Ascending aorta (tissue), 2 donors: ENCODE measurements at regions not wholly inside any gene's neighbourhood (a gene's known extent, or its start where the extent isn't known, plus 50 kb on each side); places are given as distances from the start of the nearest gene placed in this dataset.

Source experiments
- DNase-seq, 2 donors: peaks; one replicate each; pipeline ENCODE4 v3.0.0-alpha.2; 2019; ENCODE audit warnings: low spot score in 2 of 2
- H3K27ac ChIP-seq, 2 donors: fragments of 200-600 bp; sonication (generic); one replicate each; pipeline ENCODE4 v1.5.1; 2016 to 2017; ENCODE audit warnings: mild to moderate bottlenecking in 1 of 2
- H3K27me3 ChIP-seq: fragments of 200-600 bp; sonication (generic); one replicate; pipeline ENCODE4 v1.5.1; 2017
- H3K36me3 ChIP-seq, 2 donors: fragments of 200-600 bp; sonication (generic); one replicate each; pipeline ENCODE4 v1.5.1; 2016
- H3K4me1 ChIP-seq, 2 donors: fragments of 200-600 bp; sonication (generic); one replicate each; pipeline ENCODE4 v1.5.1; 2016 to 2017; ENCODE audit warnings: mild to moderate bottlenecking in 1 of 2
- H3K4me3 ChIP-seq, 2 donors: fragments of 200-600 bp; sonication (generic); one replicate each; pipeline ENCODE4 v1.5.1; 2016 to 2017; ENCODE audit warnings: mild to moderate bottlenecking in 1 of 2
- H3K9me3 ChIP-seq, 2 donors: fragments of 200-600 bp; sonication (generic); one replicate each; pipeline ENCODE4 v1.5.1; 2016
- intact Hi-C: fragments of 100-400 bp; cut with DNase I; formaldehyde crosslinking; loops from one replicate; pipeline ENCODE4 v1.15.1; 2023
- TF ChIP-seq, protein P1 (sequence below), 3 experiments: fragments of 200-600 bp in 2 of 3; fragments of 450-650 bp in 1 of 3; sonication (generic) in 2 of 3; IDR thresholded peaks; one replicate each; pipeline ENCODE4 v1.5.1; 2016 to 2019; ENCODE audit warnings: antibody characterized with exemption in 3 of 3, mild to moderate bottlenecking in 1 of 3, moderate library complexity in 1 of 3

DNA sequence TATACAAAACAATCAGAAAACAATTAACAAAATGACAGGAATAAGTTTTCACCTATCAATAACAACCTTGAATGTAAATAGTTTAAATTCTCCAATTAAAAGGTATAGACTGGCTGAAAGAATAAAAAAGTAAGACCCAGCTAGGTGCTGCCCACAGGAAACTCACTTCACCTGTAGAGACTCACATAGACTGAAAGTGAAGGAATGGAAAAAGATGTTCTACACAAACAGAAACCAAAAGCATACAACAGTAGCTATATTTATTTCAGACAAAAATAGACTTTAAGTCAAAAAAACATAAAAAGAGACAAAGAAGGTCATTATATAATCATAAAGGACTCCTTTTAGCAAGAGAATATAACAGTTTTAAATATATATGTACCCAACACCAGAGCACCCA lies 152.4 kb upstream of the PWP1 start:
- TF ChIP-seq, protein P1, sequence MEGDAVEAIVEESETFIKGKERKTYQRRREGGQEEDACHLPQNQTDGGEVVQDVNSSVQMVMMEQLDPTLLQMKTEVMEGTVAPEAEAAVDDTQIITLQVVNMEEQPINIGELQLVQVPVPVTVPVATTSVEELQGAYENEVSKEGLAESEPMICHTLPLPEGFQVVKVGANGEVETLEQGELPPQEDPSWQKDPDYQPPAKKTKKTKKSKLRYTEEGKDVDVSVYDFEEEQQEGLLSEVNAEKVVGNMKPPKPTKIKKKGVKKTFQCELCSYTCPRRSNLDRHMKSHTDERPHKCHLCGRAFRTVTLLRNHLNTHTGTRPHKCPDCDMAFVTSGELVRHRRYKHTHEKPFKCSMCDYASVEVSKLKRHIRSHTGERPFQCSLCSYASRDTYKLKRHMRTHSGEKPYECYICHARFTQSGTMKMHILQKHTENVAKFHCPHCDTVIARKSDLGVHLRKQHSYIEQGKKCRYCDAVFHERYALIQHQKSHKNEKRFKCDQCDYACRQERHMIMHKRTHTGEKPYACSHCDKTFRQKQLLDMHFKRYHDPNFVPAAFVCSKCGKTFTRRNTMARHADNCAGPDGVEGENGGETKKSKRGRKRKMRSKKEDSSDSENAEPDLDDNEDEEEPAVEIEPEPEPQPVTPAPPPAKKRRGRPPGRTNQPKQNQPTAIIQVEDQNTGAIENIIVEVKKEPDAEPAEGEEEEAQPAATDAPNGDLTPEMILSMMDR (IDR thresholded peaks at IDR 0.05): no peak
- Histone ChIP-seq H3K27me3 (no peaks in the 10 kb centered on the region), H3K4me3 (no peak overlapping the region), H3K27ac (no peak overlapping the region), H3K4me1 (no peaks in the 10 kb centered on the region), H3K9me3 (peaks cover 0 to 5% of the 10 kb centered on the region in 2 donors), H3K36me3 (no peaks in the 10 kb centered on the region)
- intact Hi-C loops: no loop called here
- no peak for DNase-seq

DNA sequence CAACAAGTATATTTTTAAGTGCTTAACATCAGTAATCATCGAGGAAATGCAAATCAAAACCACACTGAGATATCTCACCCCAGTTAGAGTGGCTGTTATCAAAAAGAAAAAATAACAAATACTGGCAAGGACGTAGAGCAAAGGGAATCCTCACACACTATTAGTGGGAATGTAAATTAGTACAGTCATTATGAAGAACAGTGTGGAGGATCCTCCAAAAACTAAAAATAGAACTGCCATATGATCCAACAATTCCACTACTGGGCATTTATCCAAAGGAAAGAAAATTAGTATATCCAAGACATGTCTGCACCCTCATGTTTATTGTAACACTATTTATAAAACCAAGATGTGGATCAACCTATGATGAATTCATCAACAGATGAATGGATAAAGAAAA lies 149.0 kb upstream of the PWP1 start:
- Histone ChIP-seq H3K27ac (no peak overlapping the region), H3K36me3 (no peaks in the 10 kb centered on the region), H3K4me3 (no peak overlapping the region), H3K27me3 (no peaks in the 10 kb centered on the region), H3K4me1 (no peaks in the 10 kb centered on the region), H3K9me3 (peaks cover 0 to 5% of the 10 kb centered on the region in 2 donors)
- no peak for DNase-seq
- intact Hi-C loops: no loop called here
- TF ChIP-seq, protein P1 (IDR thresholded peaks at IDR 0.05): no peak

DNA sequence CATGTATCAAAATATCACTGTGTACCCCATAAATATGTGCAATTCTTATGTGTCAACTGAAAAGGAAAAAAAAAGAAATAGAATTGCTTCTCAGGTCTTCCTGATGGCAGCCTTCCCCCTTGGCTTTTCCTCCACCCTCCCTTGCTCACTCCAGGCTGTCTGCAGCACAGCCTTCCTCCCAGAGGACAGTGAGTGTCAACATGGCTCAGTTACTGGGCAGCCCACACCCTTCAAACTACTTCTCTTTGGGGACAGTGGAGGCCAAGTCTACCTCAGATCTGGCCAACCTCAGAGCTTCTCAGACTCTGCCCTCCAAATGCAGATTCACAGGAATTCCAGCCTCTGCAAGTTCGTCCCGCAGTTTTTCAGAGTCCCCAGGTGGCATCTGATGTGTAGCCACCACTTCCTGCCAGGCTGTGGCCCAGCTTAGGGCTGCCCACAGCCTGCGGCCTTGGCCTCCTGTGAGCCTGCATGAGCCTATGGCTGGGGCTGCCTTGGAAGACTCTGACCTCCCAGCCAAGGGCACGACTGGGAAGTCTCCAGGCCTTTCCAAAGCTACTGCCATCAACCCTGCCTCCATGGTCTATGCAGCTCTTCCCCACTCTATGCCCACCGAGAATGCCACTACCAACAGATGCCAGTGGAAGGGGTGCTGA lies 148.0 kb upstream of the PWP1 start:
- no peak for DNase-seq
- no peaks in the 10 kb centered on the region for H3K4me1 ChIP-seq
- H3K27ac ChIP-seq: no peak overlapping the region
- intact Hi-C loops: no loop called here
- no peaks in the 10 kb centered on the region for H3K36me3 ChIP-seq
- H3K4me3 ChIP-seq: no peak overlapping the region
- no peaks in the 10 kb centered on the region for H3K9me3 ChIP-seq
- TF ChIP-seq, protein P1 (IDR thresholded peaks at IDR 0.05): no peak
- H3K27me3 ChIP-seq: no peaks in the 10 kb centered on the region

DNA sequence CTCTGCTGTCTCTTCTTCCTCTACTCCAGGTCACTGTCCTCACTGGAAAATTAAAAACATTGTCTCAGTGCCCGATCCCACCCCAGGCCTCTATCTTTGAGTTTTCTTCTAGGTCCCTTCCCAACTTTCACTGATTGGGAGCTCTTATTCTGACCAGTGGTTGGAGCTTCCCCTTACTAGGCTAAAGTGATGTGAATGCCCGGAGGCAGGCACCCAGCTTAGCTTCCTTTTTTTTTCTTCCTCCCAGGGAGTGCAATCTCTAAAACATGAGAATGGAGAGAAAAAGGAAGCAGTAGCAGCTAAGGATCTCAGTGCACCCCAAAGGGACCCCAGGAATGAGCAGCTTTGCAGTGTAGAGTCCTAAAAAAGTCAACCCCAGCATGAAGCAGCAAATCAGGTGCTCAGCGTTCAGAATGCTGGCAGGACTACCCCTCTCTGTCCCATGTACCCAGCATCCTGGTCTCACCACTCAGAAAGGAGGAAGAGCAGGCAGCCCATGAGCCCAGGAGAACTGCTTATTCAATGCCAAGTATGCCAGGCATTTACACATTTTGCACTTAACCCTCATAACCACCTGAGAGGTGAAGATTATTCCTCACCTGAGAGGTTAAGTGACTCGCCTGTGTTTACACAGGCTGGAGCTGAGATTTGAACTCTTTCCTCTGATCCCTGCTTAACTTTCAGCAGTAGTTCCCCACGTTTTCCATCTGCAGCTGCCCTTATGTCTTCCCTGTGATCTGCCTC lies 146.2 kb upstream of the PWP1 start:
- Histone ChIP-seq H3K27ac (no peak overlapping the region), H3K27me3 (no peaks in the 10 kb centered on the region), H3K4me3 (no peak overlapping the region), H3K36me3 (no peaks in the 10 kb centered on the region), H3K9me3 (no peaks in the 10 kb centered on the region), H3K4me1 (no peaks in the 10 kb centered on the region)
- intact Hi-C loops: no loop called here
- DNase-seq: no peak
- TF ChIP-seq, protein P1 (IDR thresholded peaks at IDR 0.05): no peak

DNA sequence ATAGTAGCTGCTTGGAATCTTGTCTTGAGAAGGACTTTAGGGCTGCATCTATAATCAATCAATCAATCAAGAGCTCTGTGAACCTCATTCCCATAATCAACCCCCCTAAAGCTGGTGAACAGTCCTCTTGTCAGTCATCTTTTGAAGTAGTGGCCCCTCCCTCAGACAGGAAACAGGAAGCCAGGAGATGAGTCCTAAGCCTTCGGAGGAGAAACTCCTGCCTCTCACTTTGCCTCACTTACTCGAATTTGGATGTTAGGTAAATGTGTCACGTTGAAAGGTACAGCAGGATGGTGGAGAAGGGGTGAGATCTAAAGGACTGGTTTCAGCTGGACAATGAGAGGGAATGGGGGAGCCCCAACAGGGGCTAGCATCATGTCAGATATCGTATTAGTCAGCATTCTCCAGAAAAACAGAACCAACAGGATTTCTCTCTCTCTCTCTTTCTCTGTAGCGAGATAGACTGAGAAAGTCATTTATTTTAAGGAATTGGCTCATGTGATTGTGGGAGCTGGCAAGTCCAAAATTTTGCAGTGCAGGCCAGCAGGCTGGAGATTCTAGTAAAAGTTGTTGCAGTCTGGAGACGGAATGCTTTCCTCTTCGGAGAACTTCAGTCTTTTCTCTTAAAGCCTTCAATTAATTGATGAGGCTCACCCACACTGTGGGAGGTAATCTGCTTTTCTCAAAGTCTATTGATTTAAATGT lies 144.4 kb upstream of the PWP1 start:
- no peaks in the 10 kb centered on the region for H3K4me1 ChIP-seq
- no peaks in the 10 kb centered on the region for H3K36me3 ChIP-seq
- no peaks in the 10 kb centered on the region for H3K9me3 ChIP-seq
- intact Hi-C loops: no loop called here
- no peaks in the 10 kb centered on the region for H3K27me3 ChIP-seq
- H3K4me3 ChIP-seq: no peak overlapping the region
- no peak overlapping the region for H3K27ac ChIP-seq
- TF ChIP-seq, protein P1 (IDR thresholded peaks at IDR 0.05): no peak
- no peak for DNase-seq
